Body of pancreas (tissue), 4 donors: ENCODE measurements at regions not wholly inside any gene's neighbourhood (a gene's known extent, or its start where the extent isn't known, plus 50 kb on each side); places are given as distances from the start of the nearest gene placed in this dataset.

ENCODE experiments used
- ATAC-seq: fragments of 150-250 bp; one replicate; pipeline ENCODE4 v1.9.1; 2016
- DNase-seq, 4 donors: peaks; one replicate each; pipeline ENCODE4 v3.0.0-alpha.2; 2019
- H3K27ac ChIP-seq, 4 donors: fragments of 200-600 bp; sonication (generic); 1 replicate in 3 of 4; 2 replicates in 1 of 4; pipeline versions ENCODE4 v1.5.1 to v1.6.1; 2016 to 2019; ENCODE audit warnings: mild to moderate bottlenecking in 1 of 4, mixed read lengths in 1 of 4, moderate library complexity in 1 of 4
- H3K27me3 ChIP-seq, 2 donors: fragments of 200-600 bp; sonication (generic); one replicate each; pipeline ENCODE4 v1.6.0; 2016; ENCODE audit warnings: mild to moderate bottlenecking in 1 of 2
- H3K36me3 ChIP-seq, 2 donors: fragments of 200-600 bp; sonication (generic); replicated peaks in 1 of 2; 2 replicates each; pipeline ENCODE4 v1.5.1; 2016; ENCODE audit warnings: low read depth in 2 of 2; ENCODE audit not compliant: insufficient read depth in 1 of 2
- H3K4me1 ChIP-seq: fragments of 200-600 bp; sonication (generic); one replicate; pipeline ENCODE4 v1.6.0; 2016
- H3K4me3 ChIP-seq, 2 donors: fragments of 200-600 bp; sonication (generic); 1 replicate in 1 of 2; 2 replicates in 1 of 2; pipeline ENCODE4 v1.5.1; 2016 to 2019
- H3K9me3 ChIP-seq, 3 donors: fragments of 200-600 bp; sonication (generic); 1 replicate in 2 of 3; 2 replicates in 1 of 3; pipeline ENCODE4 v1.5.1; 2016
- POLR2A ChIP-seq, 3 donors: fragments of 450-650 bp; IDR thresholded peaks; one replicate each; pipeline ENCODE4 v1.6.1; 2016; ENCODE audit warnings: antibody characterized with exemption in 3 of 3, mild to moderate bottlenecking in 2 of 3
- WGBS, 2 donors: methylation state at CpG; one replicate each; pipeline ENCODE4 v1.1.5; 2017; 5-methylcytosine and 5-hydroxymethylcytosine counted together
- intact Hi-C: fragments of 100-400 bp; cut with DNase I; formaldehyde crosslinking; loops from one replicate; pipeline ENCODE4 v1.15.1; 2023
- TF ChIP-seq, protein P1 (sequence below), 7 experiments: fragments of 450-650 bp in 4 of 7; fragments of 200-600 bp in 3 of 7; sonication (generic) in 3 of 7; IDR thresholded peaks; one replicate each; pipeline ENCODE4 v1.5.1; 2016 to 2019; ENCODE audit warnings: antibody characterized with exemption in 7 of 7

DNA sequence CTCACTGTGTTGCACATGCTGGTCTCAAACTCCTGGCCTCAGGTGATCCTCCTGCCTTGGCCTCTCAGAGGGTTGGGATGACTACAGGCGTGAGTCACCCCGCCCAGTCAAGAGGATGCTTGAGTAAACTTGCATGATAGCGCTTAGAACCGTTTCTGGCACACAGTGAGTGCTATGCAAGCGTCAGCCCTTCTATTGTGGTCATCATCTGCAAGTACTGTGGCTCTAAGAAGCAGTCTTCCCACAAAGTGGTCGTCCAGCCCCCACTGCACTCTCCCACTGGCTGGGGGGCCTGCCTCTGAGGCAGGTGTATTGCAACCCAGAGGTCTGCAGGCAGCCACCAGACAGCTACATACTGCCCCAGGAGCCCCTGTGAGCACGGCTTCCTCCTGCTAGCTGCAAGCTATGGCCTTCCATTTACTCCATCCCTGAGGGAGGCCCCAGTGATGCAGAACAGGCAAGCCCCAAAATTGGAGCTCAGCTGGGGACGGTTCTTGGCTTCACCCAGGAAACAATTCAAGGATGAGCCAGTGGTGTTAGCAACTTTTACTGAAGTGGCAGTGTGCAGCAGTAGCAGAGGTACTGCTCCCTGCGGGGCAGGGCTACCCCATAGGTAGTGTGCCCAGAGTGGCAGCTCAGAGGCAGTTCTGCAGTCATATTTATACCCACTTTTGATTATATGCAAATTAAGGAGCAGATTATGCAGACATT lies 95.4 kb downstream of the LSM3 start:
- Histone ChIP-seq H3K27ac (no peak overlapping the region), H3K27me3 (no peaks in the 10 kb centered on the region), H3K4me3 (no peak overlapping the region), H3K4me1 (no peaks in the 10 kb centered on the region), H3K9me3 (no peaks in the 10 kb centered on the region), H3K36me3 (no peaks in the 10 kb centered on the region)
- TF ChIP-seq, protein P1, sequence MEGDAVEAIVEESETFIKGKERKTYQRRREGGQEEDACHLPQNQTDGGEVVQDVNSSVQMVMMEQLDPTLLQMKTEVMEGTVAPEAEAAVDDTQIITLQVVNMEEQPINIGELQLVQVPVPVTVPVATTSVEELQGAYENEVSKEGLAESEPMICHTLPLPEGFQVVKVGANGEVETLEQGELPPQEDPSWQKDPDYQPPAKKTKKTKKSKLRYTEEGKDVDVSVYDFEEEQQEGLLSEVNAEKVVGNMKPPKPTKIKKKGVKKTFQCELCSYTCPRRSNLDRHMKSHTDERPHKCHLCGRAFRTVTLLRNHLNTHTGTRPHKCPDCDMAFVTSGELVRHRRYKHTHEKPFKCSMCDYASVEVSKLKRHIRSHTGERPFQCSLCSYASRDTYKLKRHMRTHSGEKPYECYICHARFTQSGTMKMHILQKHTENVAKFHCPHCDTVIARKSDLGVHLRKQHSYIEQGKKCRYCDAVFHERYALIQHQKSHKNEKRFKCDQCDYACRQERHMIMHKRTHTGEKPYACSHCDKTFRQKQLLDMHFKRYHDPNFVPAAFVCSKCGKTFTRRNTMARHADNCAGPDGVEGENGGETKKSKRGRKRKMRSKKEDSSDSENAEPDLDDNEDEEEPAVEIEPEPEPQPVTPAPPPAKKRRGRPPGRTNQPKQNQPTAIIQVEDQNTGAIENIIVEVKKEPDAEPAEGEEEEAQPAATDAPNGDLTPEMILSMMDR (IDR thresholded peaks at IDR 0.05) = no peak
- no peak for TF ChIP-seq POLR2A (IDR thresholded peaks at IDR 0.05)
- ATAC-seq (no peak), DNase-seq (no peak)
- WGBS, 2 donors = 73 to 79% methylated on average over 7 to 9 of the region's 9 CpGs
- intact Hi-C loops = no loop called here

DNA sequence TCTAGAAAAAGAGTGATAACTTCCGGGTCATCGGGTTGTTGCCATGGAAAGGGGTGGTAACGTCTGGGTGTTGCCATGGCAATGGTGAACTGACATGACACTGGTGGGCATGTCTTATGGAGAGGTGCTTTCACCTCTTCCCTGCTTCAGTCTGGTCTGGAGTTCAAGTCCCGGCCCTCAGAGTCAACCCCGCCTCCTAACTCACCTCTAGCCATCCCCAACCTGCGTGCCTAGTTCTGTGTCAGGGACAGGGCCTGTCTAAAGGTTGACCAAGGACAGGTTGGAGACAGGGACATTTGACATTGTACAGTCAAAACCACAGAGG lies 96.0 kb downstream of the LSM3 start:
- Histone ChIP-seq H3K9me3 (no peaks in the 10 kb centered on the region), H3K4me1 (no peaks in the 10 kb centered on the region), H3K36me3 (no peaks in the 10 kb centered on the region), H3K27ac (no peak overlapping the region), H3K27me3 (no peaks in the 10 kb centered on the region), H3K4me3 (no peak overlapping the region)
- WGBS, 2 donors = 57 to 63% methylated on average over 3 to 6 of the region's 6 CpGs
- intact Hi-C loops = no loop called here
- DNase-seq (no peak), ATAC-seq (no peak)
- TF ChIP-seq POLR2A (IDR thresholded peaks at IDR 0.05) = no peak
- TF ChIP-seq, protein P1 (IDR thresholded peaks at IDR 0.05) = no peak

DNA sequence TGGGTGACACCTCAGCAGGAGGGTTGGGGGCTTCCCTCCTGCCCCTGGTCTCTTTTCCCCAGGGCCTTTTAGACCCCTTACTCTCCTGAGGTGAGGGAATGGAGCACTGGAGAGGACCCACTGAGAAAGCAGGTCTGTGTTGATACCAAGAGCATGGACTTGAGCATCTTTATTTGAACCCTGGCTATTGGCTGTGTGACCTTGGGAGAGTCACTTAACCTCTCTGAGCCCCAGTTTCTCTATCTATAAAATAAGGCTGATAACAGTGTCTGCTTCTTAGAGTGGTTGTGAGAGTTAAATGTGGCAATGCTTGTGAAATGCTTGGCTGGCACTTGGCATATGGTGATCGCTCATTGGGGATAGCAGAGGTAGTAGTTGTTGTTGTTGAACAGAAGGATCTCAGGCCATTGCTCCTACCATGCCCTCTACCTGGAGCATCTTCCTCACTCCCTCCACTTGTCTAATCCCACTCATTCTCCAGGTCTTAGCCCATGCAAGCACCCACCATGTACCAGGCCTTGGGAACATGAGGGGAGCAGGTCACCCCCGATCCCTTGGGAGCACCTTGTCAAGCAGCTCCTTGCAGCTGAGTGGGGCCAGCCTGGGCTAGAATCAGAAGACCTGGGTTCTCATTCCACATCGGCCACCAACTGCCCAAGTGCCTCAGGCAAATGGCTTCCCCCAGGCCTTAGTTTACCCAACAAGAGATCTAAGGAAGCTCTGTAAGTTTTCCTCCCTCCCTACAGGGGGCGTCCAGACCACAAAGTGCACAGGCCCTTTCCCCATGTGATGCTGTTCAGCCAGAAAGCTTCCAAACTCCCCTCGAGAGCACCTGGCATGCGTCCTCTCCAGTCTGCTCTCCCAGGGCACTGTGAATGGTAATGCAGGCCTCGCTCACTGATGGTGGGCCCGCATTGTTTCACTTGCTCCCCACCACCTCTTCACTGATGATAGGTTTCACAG lies 96.7 kb downstream of the LSM3 start:
- TF ChIP-seq, protein P1 (IDR thresholded peaks at IDR 0.05) = no peak
- no peak for TF ChIP-seq POLR2A (IDR thresholded peaks at IDR 0.05)
- no peak for DNase-seq
- no peak for ATAC-seq
- H3K4me1 ChIP-seq = no peaks in the 10 kb centered on the region
- H3K36me3 ChIP-seq = no peaks in the 10 kb centered on the region
- H3K27me3 ChIP-seq = no peaks in the 10 kb centered on the region
- H3K4me3 ChIP-seq = no peak overlapping the region
- WGBS, 2 donors = 84 to 88% methylated on average over 7 to 8 of the region's 8 CpGs
- intact Hi-C loops = no loop called here
- H3K27ac ChIP-seq = no peak overlapping the region
- no peaks in the 10 kb centered on the region for H3K9me3 ChIP-seq

DNA sequence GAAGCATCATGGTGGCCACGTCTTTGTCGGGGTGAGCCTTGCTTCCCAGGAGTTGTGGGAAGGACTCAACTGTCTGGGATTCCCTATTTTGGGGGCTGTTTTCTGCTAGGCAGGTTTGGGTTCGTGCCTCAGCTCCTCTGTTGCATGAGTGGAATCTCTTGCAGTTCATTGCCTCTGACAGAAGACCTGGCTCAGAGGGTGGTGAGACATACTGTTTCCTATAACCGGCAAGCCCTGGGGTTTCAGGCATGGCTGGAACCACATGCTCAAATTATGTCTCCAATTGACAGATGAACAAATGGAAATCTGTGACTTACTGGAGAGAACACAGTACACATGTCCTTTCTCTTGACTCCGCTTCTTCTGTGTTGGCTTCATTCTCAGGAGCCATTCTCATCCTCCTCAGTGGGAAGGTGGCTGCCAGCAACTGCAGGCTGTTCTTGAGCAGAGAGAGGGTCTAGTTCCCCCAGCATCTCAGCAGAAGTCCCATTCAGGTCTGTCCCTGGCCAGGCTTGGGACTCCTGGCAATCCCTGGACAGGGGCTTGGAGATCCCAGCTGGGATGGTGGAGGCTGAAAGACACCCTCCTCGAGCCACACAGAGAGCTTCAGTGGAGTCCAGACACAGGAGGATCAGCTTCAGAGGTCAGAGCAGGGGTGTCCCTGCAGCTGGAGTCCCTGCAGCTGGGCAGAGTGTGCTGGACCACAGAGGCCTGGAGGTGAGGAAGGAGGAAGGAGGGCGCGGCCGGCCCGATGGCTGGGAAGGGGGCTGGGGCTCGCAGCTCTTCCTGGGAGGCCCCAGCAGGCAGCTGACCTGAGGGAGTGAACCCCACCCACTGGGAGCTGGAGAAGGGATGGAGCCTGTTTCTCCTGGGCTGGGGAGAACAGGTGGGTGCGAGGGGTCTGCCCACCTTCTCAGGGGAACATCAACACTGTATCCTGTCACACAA lies 97.6 kb downstream of the LSM3 start:
- intact Hi-C loops = no loop called here
- WGBS, 2 donors = 67 to 72% methylated on average over 8 to 12 of the region's 12 CpGs
- no peaks in the 10 kb centered on the region for H3K27me3 ChIP-seq
- no peak overlapping the region for H3K27ac ChIP-seq
- H3K9me3 ChIP-seq = no peaks in the 10 kb centered on the region
- DNase-seq (no peak), ATAC-seq (no peak)
- no peak for TF ChIP-seq POLR2A (IDR thresholded peaks at IDR 0.05)
- TF ChIP-seq, protein P1 (IDR thresholded peaks at IDR 0.05) = no peak
- H3K36me3 ChIP-seq = no peaks in the 10 kb centered on the region
- H3K4me1 ChIP-seq = no peaks in the 10 kb centered on the region
- no peak overlapping the region for H3K4me3 ChIP-seq
